HepG2 (cell line): ENCODE measurements at regions not wholly inside any gene's neighbourhood (a gene's known extent, or its start where the extent isn't known, plus 50 kb on each side); places are given as distances from the start of the nearest gene placed in this dataset.

ENCODE experiments used
- ATAC-seq: fragments of 200-7000 bp; cut with Tn5 transposase; 3 replicates; pipeline ENCODE4 v1.9.1; 2020; ENCODE audit warnings: mild to moderate bottlenecking, moderate library complexity
- BruUV-seq: library from RNA; stranded (reverse); fragments of 400-500 nt; replicated peaks from 2 replicates; lab custom pipeline; 2021; lab: Mats Ljungman, UMichigan
- CTCF ChIA-PET: fragments of 300-600 bp; formaldehyde crosslinking; extraction: SDS; loops from one replicate; lab custom pipeline; 2021; ENCODE audit warnings: low total read pairs, inconsistent platforms, low intra/inter-chr PET ratio; lab: Yijun Ruan, JAX
- POLR2A ChIA-PET: fragments of 350-600 bp; sonication (Branson Sonifier 250); formaldehyde crosslinking; loops from one replicate; lab custom pipeline; 2020; ENCODE audit warnings: antibody characterized with exemption, inconsistent platforms; lab: Yijun Ruan, JAX
- DNase-seq: peaks from one replicate; pipeline ENCODE4 v3.0.0-alpha.2; 2015; ENCODE audit warnings: low spot score
- FAIRE-seq: peaks from 3 replicates; lab custom pipeline; 2011; peaks lifted over from hg19 to GRCh38; lab: Jason Lieb, UNC
- H2AFZ ChIP-seq: one replicate; pipeline ENCODE4 v1.6.1; 2011; ENCODE audit warnings: low read length, inconsistent platforms
- H3K27ac ChIP-seq: fragments of 300-600 bp; 3 replicates; pipeline ENCODE4 v1.8.0; 2011; ENCODE audit warnings: mixed run types, mild to moderate bottlenecking, mixed read lengths, low read length, inconsistent platforms; ENCODE audit not compliant: insufficient read depth; ENCODE audit errors: extremely low read length
- H3K27me3 ChIP-seq, 2 experiments: fragments of 200-600 bp in 1 of 2; 2 replicates in 1 of 2; 3 replicates in 1 of 2; pipeline versions ENCODE4 v1.6.0 to v1.8.0; 2011; ENCODE audit warnings: low read length in 2 of 2, mild to moderate bottlenecking in 2 of 2, moderate library complexity in 2 of 2, inconsistent platforms in 1 of 2; ENCODE audit not compliant: insufficient read depth in 2 of 2, control insufficient read depth in 1 of 2
- H3K36me3 ChIP-seq, 2 experiments: fragments of 200-600 bp in 1 of 2; replicated peaks in 1 of 2; 2 replicates in 1 of 2; 3 replicates in 1 of 2; pipeline versions ENCODE4 v1.5.1 to v1.8.0; 2011; ENCODE audit warnings: low read length in 2 of 2, inconsistent platforms in 1 of 2; ENCODE audit not compliant: insufficient read depth in 2 of 2, control insufficient read depth in 1 of 2
- H3K4me1 ChIP-seq: 2 replicates; pipeline ENCODE4 v1.5.1; 2012; ENCODE audit warnings: low read length, inconsistent platforms; ENCODE audit not compliant: insufficient read depth
- H3K4me2 ChIP-seq: 2 replicates; pipeline ENCODE4 v1.6.0; 2011; ENCODE audit warnings: low read depth, low read length, inconsistent platforms
- H3K4me3 ChIP-seq, 3 experiments: fragments of 200-600 bp in 1 of 3; sonication (generic), shearing (Covaris generic) in 1 of 3; replicated peaks in 1 of 3; 2 replicates each; pipeline ENCODE4 v1.5.1; 2011 to 2016; ENCODE audit warnings: low read length in 3 of 3, inconsistent platforms in 2 of 3, low read depth in 2 of 3, mild to moderate bottlenecking in 2 of 3, control low read depth in 1 of 3, mixed read lengths in 1 of 3; ENCODE audit not compliant: insufficient read depth in 1 of 3
- H3K79me2 ChIP-seq: one replicate; pipeline ENCODE4 v1.6.1; 2011; ENCODE audit warnings: low read length, inconsistent platforms; ENCODE audit not compliant: insufficient read depth
- H3K9ac ChIP-seq: 2 replicates; pipeline ENCODE4 v1.6.0; 2011; ENCODE audit warnings: mild to moderate bottlenecking, low read depth, low read length, inconsistent platforms; ENCODE audit not compliant: insufficient read depth
- H3K9me3 ChIP-seq: 2 replicates; pipeline ENCODE4 v1.5.1; 2012; ENCODE audit warnings: mild to moderate bottlenecking, low read length
- H4K20me1 ChIP-seq: 2 replicates; pipeline ENCODE4 v1.6.0; 2011; ENCODE audit warnings: inconsistent platforms, mild to moderate bottlenecking, low read length, moderate library complexity; ENCODE audit not compliant: insufficient read depth
- ATF3 ChIP-seq: sonication (generic); formaldehyde crosslinking; IDR thresholded peaks from 2 replicates; pipeline ENCODE4 v1.4.0; 2020; ENCODE audit warnings: missing genetic modification reagents
- RNF2 ChIP-seq: fragments of 450-650 bp; conservative IDR thresholded peaks from 2 replicates; pipeline ENCODE4 v1.6.1; 2016; ENCODE audit warnings: low read depth
- SIN3A ChIP-seq: IDR thresholded peaks from 2 replicates; pipeline ENCODE4 v1.6.1; 2011; ENCODE audit warnings: low read depth, mild to moderate bottlenecking, control low read depth, low read length, borderline replicate concordance
- SKI ChIP-seq: fragments of 450-650 bp; IDR thresholded peaks from one replicate; pipeline ENCODE4 v1.6.1; 2018; ENCODE audit warnings: mild to moderate bottlenecking; ENCODE audit not compliant: partially characterized antibody
- ZNF124 ChIP-seq: sonication (generic); formaldehyde crosslinking; IDR thresholded peaks from 2 replicates; pipeline ENCODE4 v1.4.0; 2020; ENCODE audit warnings: missing genetic modification reagents
- ZNF253 ChIP-seq: sonication (generic); formaldehyde crosslinking; IDR thresholded peaks from 2 replicates; pipeline ENCODE4 v1.8.0; 2022; ENCODE audit warnings: mild to moderate bottlenecking, missing genetic modification reagents, borderline replicate concordance
- ZNF75D ChIP-seq: sonication (generic); formaldehyde crosslinking; IDR thresholded peaks from 2 replicates; pipeline ENCODE4 v1.8.1; 2023; ENCODE audit warnings: missing genetic modification reagents, mild to moderate bottlenecking, borderline replicate concordance
- WGBS: methylation state at CpG from one replicate; pipeline ENCODE4 v1.1.6; 2017; ENCODE audit warnings: low lambda C conversion rate; 5-methylcytosine and 5-hydroxymethylcytosine counted together
- in situ Hi-C: cut with HindIII; loops from 2 replicates; pipeline ENCODE4 v1.10.0; 2017; ENCODE audit warnings: low pct_unique_long_range_greater_than_20kb; ENCODE audit not compliant: extremely low pct_ligation_motif_present
- intact Hi-C: fragments of 100-400 bp; cut with micrococcal nuclease; formaldehyde crosslinking; loops from one replicate; pipeline ENCODE4 v1.10.0; 2022; ENCODE audit not compliant: unreplicated experiment
- TF ChIP-seq, protein P1 (sequence below): sonication (generic); formaldehyde crosslinking; IDR thresholded peaks from 2 replicates; pipeline ENCODE4 v1.8.0; 2022; ENCODE audit warnings: mild to moderate bottlenecking, missing genetic modification reagents; ENCODE audit not compliant: insufficient replicate concordance
- TF ChIP-seq, protein P2 (sequence below): sonication (generic); formaldehyde crosslinking; IDR thresholded peaks from 2 replicates; pipeline ENCODE4 v1.4.0; 2020; ENCODE audit warnings: missing genetic modification reagents

GRCh38 chr11:105388006-105388405, 221.9 kb upstream of the GRIA4 start:
- Histone ChIP-seq H3K79me2 (no peaks in the 10 kb centered on the region), H3K4me1 (no peaks in the 10 kb centered on the region), H3K4me2 (no peak overlapping the region), H3K4me3 (no peak overlapping the region), H3K36me3 (no peaks in the 10 kb centered on the region), H4K20me1 (no peaks in the 10 kb centered on the region), H3K27me3 (no peaks in the 10 kb centered on the region), H3K27ac (no peak overlapping the region), H3K9me3 (no peaks in the 10 kb centered on the region), H3K9ac (no peak overlapping the region), H2AFZ (no peak overlapping the region)
- ChIA-PET CTCF (no interaction called here), POLR2A (no interaction called here)
- no TSS peak for BruUV-seq
- no peak for ATAC-seq
- in situ Hi-C loops, result no loop called here
- TF ChIP-seq SIN3A, result no peak
- no peak for TF ChIP-seq ATF3 (CRISPR knock-in tag)
- no peak for TF ChIP-seq ZNF253 (CRISPR knock-in tag)
- TF ChIP-seq RNF2, result no peak
- no peak for TF ChIP-seq ZNF124 (CRISPR knock-in tag)
- no peak for TF ChIP-seq SKI
- no peak for TF ChIP-seq ZNF75D (CRISPR knock-in tag)
- no peak for DNase-seq
- no peak for FAIRE-seq
- intact Hi-C loops, result no loop called here

GRCh38 chr11:105381941-105382340, 227.9 kb upstream of the GRIA4 start:
- in situ Hi-C loops (no loop called here), intact Hi-C loops (no loop called here)
- no peak for ATAC-seq
- Histone ChIP-seq H3K4me1 (no peaks in the 10 kb centered on the region), H3K79me2 (no peaks in the 10 kb centered on the region), H4K20me1 (no peaks in the 10 kb centered on the region), H3K9me3 (no peaks in the 10 kb centered on the region; the same call in 1 of the 2 replicates), H3K4me3 (no peak overlapping the region), H3K4me2 (no peak overlapping the region), H3K27me3 (no peaks in the 10 kb centered on the region), H3K27ac (no peak overlapping the region), H3K36me3 (no peaks in the 10 kb centered on the region), H2AFZ (no peak overlapping the region), H3K9ac (no peak overlapping the region)
- no peak for FAIRE-seq
- no peak for DNase-seq
- ChIA-PET CTCF (no interaction called here), POLR2A (no interaction called here)
- no TSS peak for BruUV-seq
- 1% methylated on average over 3 of the region's 3 CpGs for WGBS
- TF ChIP-seq, protein P1, sequence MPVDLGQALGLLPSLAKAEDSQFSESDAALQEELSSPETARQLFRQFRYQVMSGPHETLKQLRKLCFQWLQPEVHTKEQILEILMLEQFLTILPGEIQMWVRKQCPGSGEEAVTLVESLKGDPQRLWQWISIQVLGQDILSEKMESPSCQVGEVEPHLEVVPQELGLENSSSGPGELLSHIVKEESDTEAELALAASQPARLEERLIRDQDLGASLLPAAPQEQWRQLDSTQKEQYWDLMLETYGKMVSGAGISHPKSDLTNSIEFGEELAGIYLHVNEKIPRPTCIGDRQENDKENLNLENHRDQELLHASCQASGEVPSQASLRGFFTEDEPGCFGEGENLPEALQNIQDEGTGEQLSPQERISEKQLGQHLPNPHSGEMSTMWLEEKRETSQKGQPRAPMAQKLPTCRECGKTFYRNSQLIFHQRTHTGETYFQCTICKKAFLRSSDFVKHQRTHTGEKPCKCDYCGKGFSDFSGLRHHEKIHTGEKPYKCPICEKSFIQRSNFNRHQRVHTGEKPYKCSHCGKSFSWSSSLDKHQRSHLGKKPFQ, result no peak
- TF ChIP-seq, protein P2, sequence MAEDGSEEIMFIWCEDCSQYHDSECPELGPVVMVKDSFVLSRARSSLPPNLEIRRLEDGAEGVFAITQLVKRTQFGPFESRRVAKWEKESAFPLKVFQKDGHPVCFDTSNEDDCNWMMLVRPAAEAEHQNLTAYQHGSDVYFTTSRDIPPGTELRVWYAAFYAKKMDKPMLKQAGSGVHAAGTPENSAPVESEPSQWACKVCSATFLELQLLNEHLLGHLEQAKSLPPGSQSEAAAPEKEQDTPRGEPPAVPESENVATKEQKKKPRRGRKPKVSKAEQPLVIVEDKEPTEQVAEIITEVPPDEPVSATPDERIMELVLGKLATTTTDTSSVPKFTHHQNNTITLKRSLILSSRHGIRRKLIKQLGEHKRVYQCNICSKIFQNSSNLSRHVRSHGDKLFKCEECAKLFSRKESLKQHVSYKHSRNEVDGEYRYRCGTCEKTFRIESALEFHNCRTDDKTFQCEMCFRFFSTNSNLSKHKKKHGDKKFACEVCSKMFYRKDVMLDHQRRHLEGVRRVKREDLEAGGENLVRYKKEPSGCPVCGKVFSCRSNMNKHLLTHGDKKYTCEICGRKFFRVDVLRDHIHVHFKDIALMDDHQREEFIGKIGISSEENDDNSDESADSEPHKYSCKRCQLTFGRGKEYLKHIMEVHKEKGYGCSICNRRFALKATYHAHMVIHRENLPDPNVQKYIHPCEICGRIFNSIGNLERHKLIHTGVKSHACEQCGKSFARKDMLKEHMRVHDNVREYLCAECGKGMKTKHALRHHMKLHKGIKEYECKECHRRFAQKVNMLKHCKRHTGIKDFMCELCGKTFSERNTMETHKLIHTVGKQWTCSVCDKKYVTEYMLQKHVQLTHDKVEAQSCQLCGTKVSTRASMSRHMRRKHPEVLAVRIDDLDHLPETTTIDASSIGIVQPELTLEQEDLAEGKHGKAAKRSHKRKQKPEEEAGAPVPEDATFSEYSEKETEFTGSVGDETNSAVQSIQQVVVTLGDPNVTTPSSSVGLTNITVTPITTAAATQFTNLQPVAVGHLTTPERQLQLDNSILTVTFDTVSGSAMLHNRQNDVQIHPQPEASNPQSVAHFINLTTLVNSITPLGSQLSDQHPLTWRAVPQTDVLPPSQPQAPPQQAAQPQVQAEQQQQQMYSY (CRISPR knock-in tag), result no peak
